HCT116 (cell line): ENCODE measurements at regions not wholly inside any gene's neighbourhood (a gene's known extent, or its start where the extent isn't known, plus 50 kb on each side); places are given as distances from the start of the nearest gene placed in this dataset.

ENCODE experiments used
- ATAC-seq: fragments of 200-7000 bp; cut with Tn5 transposase; 2 replicates; pipeline ENCODE4 v1.9.1; 2020; ENCODE audit warnings: mild to moderate bottlenecking, moderate library complexity
- BruUV-seq: library from RNA; stranded (reverse); fragments of 400-500 nt; replicated peaks from 2 replicates; lab custom pipeline; 2021; lab: Mats Ljungman, UMichigan
- CTCF ChIA-PET: fragments of 300-600 bp; sonication (Branson Sonifier 250); formaldehyde crosslinking; loops from one replicate; lab custom pipeline; 2021; ENCODE audit warnings: antibody characterized with exemption; lab: Charles Lee
- POLR2A ChIA-PET: fragments of 300-600, 350-600 bp; sonication (Branson Sonifier 250); formaldehyde crosslinking; loops from one replicate; lab custom pipeline; 2021; ENCODE audit warnings: antibody characterized with exemption; lab: Charles Lee
- RAD21 ChIA-PET, 2 experiments: fragments of 300-600 bp; sonication (Branson Sonifier 250); formaldehyde crosslinking; loops; one replicate each; lab custom pipeline; 2023; ENCODE audit warnings: low total read pairs in 2 of 2; ENCODE audit not compliant: uncharacterized antibody in 2 of 2, unreplicated experiment in 2 of 2, low non-redundant PET in 1 of 2; lab: Charles Lee
- DNase-seq: peaks from one replicate; pipeline ENCODE4 v3.0.0-alpha.2; 2010; ENCODE audit warnings: low read depth, low spot score
- H2AFZ ChIP-seq: fragments of 200-600 bp; shearing (Covaris generic), sonication (generic); 2 replicates; pipeline ENCODE4 v1.6.1; 2017; ENCODE audit warnings: low read depth, mixed run types, mixed read lengths, antibody characterized with exemption, low read length; ENCODE audit not compliant: poor library complexity, severe bottlenecking
- H3K27ac ChIP-seq: 2 replicates; pipeline ENCODE4 v1.5.1; 2012; ENCODE audit warnings: low read depth, low read length
- H3K27me3 ChIP-seq: fragments of 200-600 bp; sonication (generic); 2 replicates; pipeline ENCODE4 v1.6.1; 2016; ENCODE audit warnings: mixed run types, low read length, mixed read lengths; ENCODE audit not compliant: insufficient read depth
- H3K36me3 ChIP-seq, 2 experiments: fragments of 200-500 bp in 1 of 2; fragments of 200-600 bp in 1 of 2; sonication (Bioruptor generic) in 1 of 2; sonication (generic) in 1 of 2; 2 replicates each; pipeline versions ENCODE4 v1.5.1 to v1.6.1; 2014 to 2016; ENCODE audit warnings: low read length in 2 of 2, inconsistent platforms in 1 of 2, mixed read lengths in 1 of 2, mixed run types in 1 of 2; ENCODE audit not compliant: insufficient read depth in 2 of 2, control insufficient read depth in 1 of 2
- H3K4me1 ChIP-seq, 2 experiments: fragments of 200-600 bp in 1 of 2; sonication (generic) in 1 of 2; 2 replicates each; pipeline versions ENCODE4 v1.5.1 to v1.6.1; 2012 to 2017; ENCODE audit warnings: low read length in 2 of 2, inconsistent platforms in 1 of 2, mild to moderate bottlenecking in 1 of 2, mixed read lengths in 1 of 2, mixed run types in 1 of 2, moderate library complexity in 1 of 2; ENCODE audit not compliant: insufficient read depth in 2 of 2, control insufficient read depth in 1 of 2
- H3K4me2 ChIP-seq: fragments of 200-600 bp; sonication (generic); 2 replicates; pipeline ENCODE4 v1.6.1; 2017; ENCODE audit warnings: mixed run types, low read length, mixed read lengths
- H3K4me3 ChIP-seq, 2 experiments: fragments of 200-600 bp in 1 of 2; sonication (generic) in 1 of 2; replicated peaks in 1 of 2; 2 replicates each; pipeline ENCODE4 v1.5.1; 2011 to 2016; ENCODE audit warnings: low read length in 2 of 2, control low read depth in 1 of 2, low read depth in 1 of 2, mild to moderate bottlenecking in 1 of 2, mixed read lengths in 1 of 2, mixed run types in 1 of 2
- H3K79me2 ChIP-seq: fragments of 200-600 bp; sonication (generic); 2 replicates; pipeline ENCODE4 v1.6.1; 2017; ENCODE audit warnings: mild to moderate bottlenecking, mixed run types, low read length, moderate library complexity, mixed read lengths; ENCODE audit not compliant: insufficient read depth
- H3K9ac ChIP-seq: fragments of 200-600 bp; sonication (generic); 2 replicates; pipeline ENCODE4 v1.6.1; 2016; ENCODE audit warnings: low read length, mixed read lengths
- H3K9me2 ChIP-seq: fragments of 200-600 bp; sonication (generic), shearing (Covaris generic); 2 replicates; pipeline ENCODE4 v1.6.1; 2017; ENCODE audit warnings: mixed run types, mild to moderate bottlenecking, moderate library complexity; ENCODE audit not compliant: insufficient read depth
- H3K9me3 ChIP-seq, 2 experiments: fragments of 200-500 bp in 1 of 2; fragments of 200-600 bp in 1 of 2; sonication (Bioruptor generic) in 1 of 2; sonication (generic) in 1 of 2; 2 replicates each; pipeline ENCODE4 v1.6.1; 2014 to 2017; ENCODE audit warnings: low read length in 2 of 2, mixed read lengths in 2 of 2, inconsistent platforms in 1 of 2, low read depth in 1 of 2, mild to moderate bottlenecking in 1 of 2, mixed run types in 1 of 2, moderate library complexity in 1 of 2; ENCODE audit not compliant: control insufficient read depth in 1 of 2, insufficient read depth in 1 of 2
- H4K20me1 ChIP-seq: fragments of 200-600 bp; sonication (generic), shearing (Covaris generic); 2 replicates; pipeline ENCODE4 v1.6.1; 2017; ENCODE audit warnings: mixed run types, mild to moderate bottlenecking, moderate library complexity; ENCODE audit not compliant: insufficient read depth
- ATF3 ChIP-seq: IDR thresholded peaks from 2 replicates; pipeline ENCODE4 v1.6.1; 2012
- CBX3 ChIP-seq: IDR thresholded peaks from 2 replicates; pipeline ENCODE4 v1.6.1; 2012; ENCODE audit warnings: low read depth
- CEBPB ChIP-seq: IDR thresholded peaks from 2 replicates; pipeline ENCODE4 v1.6.1; 2012; ENCODE audit warnings: low read depth
- CTCF ChIP-seq, 3 experiments: fragments of 200-600 bp in 1 of 3; sonication (generic) in 1 of 3; IDR thresholded peaks in 2 of 3; conservative IDR thresholded peaks in 1 of 3; 2 replicates each; pipeline ENCODE4 v1.5.1; 2012 to 2017; ENCODE audit warnings: low read depth in 2 of 3, low read length in 2 of 3, antibody characterized with exemption in 1 of 3, borderline replicate concordance in 1 of 3, control low read depth in 1 of 3, mild to moderate bottlenecking in 1 of 3, mixed read lengths in 1 of 3, mixed run types in 1 of 3, moderate library complexity in 1 of 3; ENCODE audit not compliant: insufficient read depth in 1 of 3
- EGR1 ChIP-seq: IDR thresholded peaks from 2 replicates; pipeline ENCODE4 v1.6.1; 2012; ENCODE audit warnings: low read depth
- ELF1 ChIP-seq: IDR thresholded peaks from 2 replicates; pipeline ENCODE4 v1.6.1; 2012; ENCODE audit warnings: low read depth, borderline replicate concordance
- EZH2 ChIP-seq: fragments of 200-600 bp; sonication (generic); IDR thresholded peaks from 2 replicates; pipeline ENCODE4 v1.6.1; 2017; ENCODE audit warnings: antibody characterized with exemption, mixed run types
- EZH2phosphoT487 ChIP-seq: fragments of 200-600 bp; IDR thresholded peaks from 2 replicates; pipeline ENCODE4 v1.6.1; 2018; ENCODE audit warnings: antibody characterized with exemption, borderline replicate concordance
- FOSL1 ChIP-seq: IDR thresholded peaks from 2 replicates; pipeline ENCODE4 v1.6.1; 2012; ENCODE audit warnings: low read depth
- MAX ChIP-seq: IDR thresholded peaks from 2 replicates; pipeline ENCODE4 v1.6.1; 2012
- POLR2A ChIP-seq: IDR thresholded peaks from 2 replicates; pipeline ENCODE4 v1.7.0; 2011; ENCODE audit warnings: borderline replicate concordance; ENCODE audit not compliant: insufficient read depth, insufficient read length; ENCODE audit errors: extremely low read depth
- RAD21 ChIP-seq: IDR thresholded peaks from 2 replicates; pipeline ENCODE4 v1.6.1; 2012; ENCODE audit warnings: low read depth, mild to moderate bottlenecking
- REST ChIP-seq: IDR thresholded peaks from 2 replicates; pipeline ENCODE4 v1.6.1; 2012; ENCODE audit warnings: low read depth
- SP1 ChIP-seq: IDR thresholded peaks from 2 replicates; pipeline ENCODE4 v1.6.1; 2012; ENCODE audit warnings: low read depth
- SRF ChIP-seq: IDR thresholded peaks from 2 replicates; pipeline ENCODE4 v1.6.1; 2012; ENCODE audit warnings: low read depth
- TCF7L2 ChIP-seq: IDR thresholded peaks from 2 replicates; pipeline ENCODE4 v1.7.0; 2011; ENCODE audit warnings: borderline replicate concordance, inconsistent platforms; ENCODE audit not compliant: insufficient read depth, insufficient read length; ENCODE audit errors: extremely low read depth
- YY1 ChIP-seq: IDR thresholded peaks from 2 replicates; pipeline ENCODE4 v1.6.1; 2011; ENCODE audit warnings: low read length, low read depth, moderate library complexity, mild to moderate bottlenecking; ENCODE audit not compliant: insufficient replicate concordance; ENCODE audit errors: extremely low read depth
- ZBTB33 ChIP-seq: IDR thresholded peaks from 2 replicates; pipeline ENCODE4 v1.6.1; 2011; ENCODE audit warnings: mild to moderate bottlenecking, low read length, moderate library complexity; ENCODE audit not compliant: insufficient replicate concordance; ENCODE audit errors: extremely low read depth
- ZFX ChIP-seq: fragments of 450-650 bp; IDR thresholded peaks from 2 replicates; pipeline ENCODE4 v1.6.1; 2017
- ZNF274 ChIP-seq: fragments of 200-500 bp; sonication (Bioruptor generic); IDR thresholded peaks from 2 replicates; pipeline ENCODE4 v1.6.1; 2014; ENCODE audit warnings: mild to moderate bottlenecking, low read depth, low read length, inconsistent platforms
- intact Hi-C: fragments of 100-400 bp; cut with micrococcal nuclease; formaldehyde crosslinking; loops from 2 replicates; pipeline ENCODE4 v1.10.0; 2022

- CTCF ChIA-PET, result no interaction called here
- no peak for DNase-seq
Observed at GRCh38 chr2:14418115-14418514, 214.4 kb upstream of the LRATD1 start.

More at GRCh38 chr2:14418115-14418514, 214.4 kb upstream of the LRATD1 start:
- TF ChIP-seq REST (no peak), SP1 (no peak), ZNF274 (no peak), MAX (no peak), ATF3 (no peak), TCF7L2 (no peak), SRF (no peak), FOSL1 (no peak), EZH2 (no peak), ELF1 (no peak), YY1 (no peak), CTCF (IDR thresholded peaks at IDR 0.05 in 2 of 3, conservative IDR thresholded peaks at IDR 0.05 in 1 of 3; ENCODE audit: borderline replicate concordance in 1 of 3, insufficient read depth in 1 of 3, low read depth in 2 of 3, low read length in 2 of 3) (no peak), EZH2phosphoT487 (no peak), CEBPB (no peak), ZFX (no peak), POLR2A (no peak), CBX3 (no peak), RAD21 (no peak), ZBTB33 (no peak), EGR1 (no peak)
- Histone ChIP-seq H3K4me1 (no peaks in the 10 kb centered on the region), H3K9me2 (no peaks in the 10 kb centered on the region), H2AFZ (no peak overlapping the region), H4K20me1 (no peaks in the 10 kb centered on the region), H3K79me2 (no peaks in the 10 kb centered on the region), H3K27me3 (no peaks in the 10 kb centered on the region), H3K36me3 (no peaks in the 10 kb centered on the region), H3K4me3 (no peak overlapping the region), H3K27ac (no peak overlapping the region), H3K9me3 (peaks cover 0 to 13% of the 10 kb centered on the region in 2 experiments; a peak in 2 of 4 replicates), H3K9ac (no peak overlapping the region), H3K4me2 (no peak overlapping the region)
- RAD21 ChIA-PET, result no interaction called here
- POLR2A ChIA-PET, result no interaction called here
- no peak for ATAC-seq
- intact Hi-C loops, result no loop called here
- BruUV-seq, result no TSS peak
